Activated CD4-positive, alpha-beta memory T cell treated with anti-CD3 and anti-CD28 coated beads, Interleukin-2, amount 10 ng/mL, durations not matched to agents 7 days and 5 days (primary cell): ENCODE measurements at regions not wholly inside any gene's neighbourhood (a gene's known extent, or its start where the extent isn't known, plus 50 kb on each side); places are given as distances from the start of the nearest gene placed in this dataset.

Experiments used
- CTCF ChIA-PET: fragments of 350-600 bp; sonication (Branson Sonifier 250); formaldehyde crosslinking; loops from one replicate; lab custom pipeline; 2021; ENCODE audit warnings: antibody characterized with exemption, inconsistent platforms; lab: Charles Lee
- POLR2A ChIA-PET: fragments of 350-600 bp; sonication (Branson Sonifier 250); formaldehyde crosslinking; loops from one replicate; lab custom pipeline; 2021; ENCODE audit warnings: antibody characterized with exemption; lab: Charles Lee
- DNase-seq: peaks from one replicate; pipeline ENCODE4 v3.0.0-alpha.2; 2020
- H3K27ac Mint-ChIP-seq: one replicate; pipeline ENCODE4 v1.8.0; 2021; ENCODE audit warnings: mild to moderate bottlenecking, mixed read lengths
- H3K27me3 Mint-ChIP-seq: one replicate; pipeline ENCODE4 v1.8.0; 2021; ENCODE audit warnings: mixed read lengths
- H3K36me3 Mint-ChIP-seq: one replicate; pipeline ENCODE4 v1.8.0; 2021; ENCODE audit warnings: low read depth, mixed read lengths
- H3K4me1 Mint-ChIP-seq: one replicate; pipeline ENCODE4 v1.8.0; 2021; ENCODE audit warnings: mixed read lengths
- H3K4me3 Mint-ChIP-seq: one replicate; pipeline ENCODE4 v1.8.0; 2021; ENCODE audit warnings: mild to moderate bottlenecking, mixed read lengths
- H3K9me3 Mint-ChIP-seq: one replicate; pipeline ENCODE4 v1.8.0; 2021; ENCODE audit warnings: mixed read lengths

DNA sequence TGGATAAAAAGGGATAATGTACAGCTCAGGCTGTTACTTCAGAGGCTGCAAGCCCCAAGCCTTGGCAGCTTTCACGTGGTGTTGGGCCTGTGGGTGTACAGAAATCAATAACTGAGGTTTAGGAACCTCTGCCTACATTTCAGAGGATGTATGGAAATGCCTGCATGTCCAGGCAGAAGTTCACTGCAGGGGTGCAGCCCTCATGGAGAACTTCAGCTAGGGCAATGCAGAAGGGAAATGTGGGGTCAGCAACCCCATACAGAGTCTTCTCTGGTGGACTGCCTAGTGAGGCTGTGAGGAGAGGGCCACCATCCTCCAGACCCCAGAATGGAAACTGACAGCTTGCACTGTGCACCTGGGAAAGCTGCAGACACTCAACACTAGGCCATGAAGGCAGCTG, 1350.3 kb downstream of the ROBO2 start:
- no peak for DNase-seq
- Mint-ChIP-seq H3K27ac (no peak overlapping the region), H3K36me3 (no peaks in the 10 kb centered on the region), H3K9me3 (peaks cover 31% of the 10 kb centered on the region), H3K4me1 (no peaks in the 10 kb centered on the region), H3K4me3 (no peak overlapping the region), H3K27me3 (no peaks in the 10 kb centered on the region)
- ChIA-PET CTCF (no interaction called here), POLR2A (no interaction called here)

DNA sequence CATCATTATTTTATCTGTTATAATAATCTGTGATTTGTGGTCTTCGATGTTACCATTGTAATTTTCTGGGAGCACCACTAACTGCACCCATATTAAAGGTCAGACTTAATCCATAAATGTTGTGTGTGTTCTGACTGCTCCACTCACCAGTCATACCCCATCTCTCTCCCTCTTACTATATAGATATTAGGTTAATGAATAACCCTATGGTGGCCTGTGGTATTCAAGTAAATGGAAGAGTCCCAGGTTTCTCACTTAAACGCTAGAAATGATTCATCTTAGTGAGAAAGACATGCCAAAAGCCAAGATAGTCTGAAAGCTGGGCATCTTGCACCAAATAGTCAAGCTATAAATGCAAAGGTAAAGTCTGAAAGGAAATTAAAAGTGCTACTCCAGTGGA, 1358.5 kb downstream of the ROBO2 start:
- ChIA-PET POLR2A (no interaction called here), CTCF (no interaction called here)
- H3K27ac Mint-ChIP-seq: no peak overlapping the region
- no peaks in the 10 kb centered on the region for H3K36me3 Mint-ChIP-seq
- DNase-seq: no peak
- H3K4me1 Mint-ChIP-seq: no peaks in the 10 kb centered on the region
- no peak overlapping the region for H3K4me3 Mint-ChIP-seq
- peaks cover 17% of the 10 kb centered on the region for H3K9me3 Mint-ChIP-seq
- no peaks in the 10 kb centered on the region for H3K27me3 Mint-ChIP-seq

DNA sequence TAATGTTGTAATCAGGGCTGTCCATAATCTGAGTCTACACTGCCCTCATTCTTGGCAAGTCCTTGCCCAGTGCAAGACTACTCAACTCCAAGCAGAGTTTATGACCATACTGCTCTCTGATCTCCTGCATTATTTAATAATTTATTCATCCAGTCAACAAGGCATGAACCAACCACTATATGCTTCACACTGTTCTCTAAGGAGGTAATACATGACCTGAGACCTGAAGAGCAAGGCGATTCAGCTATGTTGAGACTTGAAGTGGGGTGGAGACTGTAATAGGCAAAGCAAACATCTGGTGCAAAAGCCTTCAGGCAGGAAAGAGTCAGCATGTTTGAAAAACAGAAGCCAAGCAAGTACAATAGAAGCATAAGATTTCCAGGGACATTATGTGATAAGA, 1362.8 kb downstream of the ROBO2 start:
- no peaks in the 10 kb centered on the region for H3K36me3 Mint-ChIP-seq
- peaks cover 7% of the 10 kb centered on the region for H3K9me3 Mint-ChIP-seq
- H3K4me1 Mint-ChIP-seq: no peaks in the 10 kb centered on the region
- POLR2A ChIA-PET: no interaction called here
- H3K27ac Mint-ChIP-seq: no peak overlapping the region
- CTCF ChIA-PET: no interaction called here
- no peak for DNase-seq
- no peaks in the 10 kb centered on the region for H3K27me3 Mint-ChIP-seq
- H3K4me3 Mint-ChIP-seq: no peak overlapping the region

DNA sequence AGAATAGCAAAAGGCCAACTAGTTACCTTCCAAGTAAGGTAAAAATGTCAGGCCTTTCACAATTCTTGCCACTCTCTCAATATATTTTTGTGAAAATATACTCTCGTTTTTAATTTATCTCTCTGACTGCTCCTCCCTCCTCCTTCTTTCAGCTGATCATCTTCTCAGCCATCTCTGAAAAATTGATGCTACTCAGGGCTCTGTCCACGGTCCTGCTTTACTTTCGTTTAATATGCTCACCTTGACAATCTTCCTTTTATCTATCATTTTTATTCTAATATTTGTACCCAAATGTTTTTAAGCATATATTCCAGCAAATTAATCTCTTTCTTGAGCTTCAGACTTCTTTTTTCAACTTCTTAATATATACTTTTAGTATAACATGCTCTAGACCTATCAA, 1362.1 kb downstream of the ROBO1 start:
- no peak for DNase-seq
- Mint-ChIP-seq H3K9me3 (peaks cover 2% of the 10 kb centered on the region), H3K27me3 (no peaks in the 10 kb centered on the region), H3K4me3 (no peak overlapping the region), H3K4me1 (no peaks in the 10 kb centered on the region), H3K36me3 (no peaks in the 10 kb centered on the region), H3K27ac (no peak overlapping the region)
- ChIA-PET CTCF (no interaction called here), POLR2A (no interaction called here)

DNA sequence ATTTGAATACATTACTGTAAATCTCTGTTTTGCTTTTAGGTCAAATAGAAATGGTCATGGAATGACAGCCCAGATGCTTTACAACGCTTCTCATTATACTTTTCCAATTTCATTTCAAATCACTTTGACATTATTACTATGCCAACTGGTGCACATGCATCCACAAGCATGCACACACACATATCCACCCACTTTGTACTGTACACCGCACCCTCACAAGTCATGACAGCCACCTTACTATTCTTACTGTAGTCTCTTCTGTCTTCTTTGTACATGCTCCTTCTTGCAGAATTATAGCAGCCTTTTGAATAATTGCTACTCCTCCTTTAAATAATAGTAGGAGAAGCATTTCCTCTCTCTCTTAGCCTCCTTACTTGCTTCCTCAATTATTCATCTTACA, 1361.4 kb downstream of the ROBO1 start:
- POLR2A ChIA-PET: no interaction called here
- no peak overlapping the region for H3K27ac Mint-ChIP-seq
- H3K4me1 Mint-ChIP-seq: no peaks in the 10 kb centered on the region
- H3K27me3 Mint-ChIP-seq: no peaks in the 10 kb centered on the region
- H3K36me3 Mint-ChIP-seq: no peaks in the 10 kb centered on the region
- peaks cover 2% of the 10 kb centered on the region for H3K9me3 Mint-ChIP-seq
- CTCF ChIA-PET: no interaction called here
- DNase-seq: no peak
- H3K4me3 Mint-ChIP-seq: no peak overlapping the region

DNA sequence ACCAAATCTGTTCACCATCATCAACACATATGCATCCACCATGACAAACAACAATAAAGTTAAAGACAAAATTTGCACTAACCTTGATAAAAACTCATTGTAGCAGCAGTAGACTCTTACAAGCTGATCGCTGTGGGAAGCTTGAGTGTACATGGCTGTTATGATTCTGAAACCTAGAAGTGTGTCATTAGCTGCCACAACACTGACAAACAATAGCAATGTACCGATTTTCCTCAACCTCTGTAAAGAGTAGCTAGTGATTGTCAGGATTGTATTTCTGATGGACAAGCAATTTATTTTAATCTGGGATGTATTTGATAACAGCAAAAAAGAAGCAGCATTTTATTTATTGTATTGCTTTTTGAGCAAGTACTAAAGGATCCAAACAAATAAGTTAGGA, 1357.7 kb downstream of the ROBO1 start:
- peaks cover 4% of the 10 kb centered on the region for H3K9me3 Mint-ChIP-seq
- H3K36me3 Mint-ChIP-seq: no peaks in the 10 kb centered on the region
- no peaks in the 10 kb centered on the region for H3K27me3 Mint-ChIP-seq
- no peak overlapping the region for H3K27ac Mint-ChIP-seq
- ChIA-PET CTCF (no interaction called here), POLR2A (no interaction called here)
- H3K4me1 Mint-ChIP-seq: no peaks in the 10 kb centered on the region
- H3K4me3 Mint-ChIP-seq: no peak overlapping the region
- DNase-seq: no peak

DNA sequence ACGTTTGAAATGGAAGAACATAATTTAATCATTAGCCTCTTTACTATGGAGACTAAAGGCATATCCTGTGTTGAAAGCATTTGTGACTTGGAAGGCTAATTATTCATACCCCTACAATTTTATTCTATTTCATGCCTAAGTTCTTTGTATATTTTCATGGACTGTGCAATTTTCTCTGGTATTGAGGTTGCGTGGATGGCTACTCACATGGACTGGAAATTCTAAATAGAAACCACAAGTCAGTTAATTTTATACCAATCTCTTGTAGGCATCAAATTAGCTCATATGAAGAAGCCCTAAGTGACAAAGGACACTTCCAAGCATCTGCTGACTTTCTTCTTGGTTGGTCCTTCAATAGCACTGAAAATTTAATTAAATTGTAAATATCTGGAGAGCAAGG, 1353.5 kb downstream of the ROBO1 start:
- ChIA-PET POLR2A (no interaction called here), CTCF (no interaction called here)
- DNase-seq: no peak
- Mint-ChIP-seq H3K27me3 (no peaks in the 10 kb centered on the region), H3K4me1 (no peaks in the 10 kb centered on the region), H3K27ac (no peak overlapping the region), H3K4me3 (no peak overlapping the region), H3K36me3 (no peaks in the 10 kb centered on the region), H3K9me3 (peaks cover 6% of the 10 kb centered on the region)

DNA sequence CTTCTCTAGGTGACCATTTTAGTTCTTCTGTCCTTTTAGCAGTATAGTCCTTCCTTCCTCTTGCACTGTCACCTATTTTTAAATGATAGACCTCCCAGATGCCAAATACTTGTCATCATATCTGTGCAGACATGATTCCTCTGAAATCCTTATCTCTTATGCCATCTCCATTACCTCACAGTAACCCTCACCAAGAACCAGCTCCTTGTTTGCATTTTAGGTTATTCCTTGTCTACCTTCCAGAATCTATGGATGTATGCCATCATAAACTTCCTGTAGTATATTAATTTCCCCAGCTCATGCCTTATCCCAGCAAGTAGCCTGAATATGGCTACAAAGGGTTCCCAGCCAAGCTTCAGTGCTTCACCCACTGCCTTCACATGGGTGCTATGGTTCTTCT, 1347.2 kb downstream of the ROBO1 start:
- H3K27ac Mint-ChIP-seq: no peak overlapping the region
- H3K27me3 Mint-ChIP-seq: no peaks in the 10 kb centered on the region
- peaks cover 6% of the 10 kb centered on the region for H3K9me3 Mint-ChIP-seq
- ChIA-PET CTCF (no interaction called here), POLR2A (no interaction called here)
- no peaks in the 10 kb centered on the region for H3K36me3 Mint-ChIP-seq
- no peak for DNase-seq
- no peaks in the 10 kb centered on the region for H3K4me1 Mint-ChIP-seq
- no peak overlapping the region for H3K4me3 Mint-ChIP-seq

DNA sequence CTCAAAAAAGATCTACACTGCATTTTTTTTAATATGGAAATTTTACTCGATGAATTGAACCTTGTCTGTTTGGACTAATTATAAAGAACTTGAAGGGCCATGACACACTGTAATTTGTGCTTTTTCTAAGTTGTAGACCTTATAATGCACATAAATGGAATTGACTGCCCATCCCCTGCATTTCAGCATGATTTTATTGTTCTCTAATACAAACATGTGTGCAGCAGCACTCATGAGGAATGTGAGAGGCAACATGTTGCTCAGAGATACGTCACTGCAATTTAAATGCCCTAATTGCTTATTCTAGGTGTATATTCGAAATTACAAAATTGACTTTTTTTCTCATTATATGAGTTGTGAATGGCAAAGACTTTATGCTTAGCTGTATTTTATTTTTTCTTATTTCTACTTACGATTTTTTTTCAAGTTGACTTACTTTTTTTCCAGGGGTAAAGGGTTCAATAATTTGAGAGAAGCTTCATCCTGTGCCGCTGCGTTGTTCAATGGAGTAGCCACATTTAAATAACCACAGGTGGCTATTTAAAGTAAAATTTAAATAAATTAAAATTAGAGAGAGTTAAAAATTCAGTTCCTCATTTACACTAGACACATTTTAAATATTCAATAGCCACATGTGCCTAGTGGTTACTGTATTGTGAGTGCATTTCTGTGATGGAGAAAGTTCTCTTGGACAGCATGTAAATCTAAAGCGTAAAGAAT, 1346.4 kb downstream of the ROBO1 start:
- Mint-ChIP-seq H3K27me3 (no peaks in the 10 kb centered on the region), H3K9me3 (peaks cover 6% of the 10 kb centered on the region), H3K4me3 (no peak overlapping the region), H3K27ac (no peak overlapping the region), H3K4me1 (no peaks in the 10 kb centered on the region), H3K36me3 (no peaks in the 10 kb centered on the region)
- DNase-seq: no peak
- ChIA-PET POLR2A (no interaction called here), CTCF (no interaction called here)

DNA sequence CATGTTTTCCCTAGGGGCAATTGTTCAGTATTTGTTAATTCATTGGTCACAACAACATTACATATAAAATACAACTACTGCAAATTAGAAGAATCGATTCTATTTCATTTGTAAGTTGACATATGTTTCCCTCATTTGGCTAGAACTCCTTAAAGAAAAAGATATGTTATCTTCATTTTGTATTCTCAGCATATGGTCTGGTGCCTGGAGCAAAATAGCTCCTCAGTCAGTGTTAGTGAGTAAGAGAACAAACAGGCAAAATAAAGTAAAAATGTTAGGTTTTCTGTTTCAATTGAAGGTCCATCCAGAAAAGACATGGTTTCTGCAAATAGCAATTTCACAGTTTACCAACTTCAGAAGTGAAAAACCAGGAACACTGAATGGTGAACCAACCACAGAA, 1343.1 kb downstream of the ROBO1 start:
- Mint-ChIP-seq H3K4me3 (no peak overlapping the region), H3K4me1 (no peaks in the 10 kb centered on the region), H3K9me3 (peaks cover 2% of the 10 kb centered on the region), H3K27ac (no peak overlapping the region), H3K27me3 (no peaks in the 10 kb centered on the region), H3K36me3 (no peaks in the 10 kb centered on the region)
- POLR2A ChIA-PET: no interaction called here
- CTCF ChIA-PET: no interaction called here
- DNase-seq: no peak

DNA sequence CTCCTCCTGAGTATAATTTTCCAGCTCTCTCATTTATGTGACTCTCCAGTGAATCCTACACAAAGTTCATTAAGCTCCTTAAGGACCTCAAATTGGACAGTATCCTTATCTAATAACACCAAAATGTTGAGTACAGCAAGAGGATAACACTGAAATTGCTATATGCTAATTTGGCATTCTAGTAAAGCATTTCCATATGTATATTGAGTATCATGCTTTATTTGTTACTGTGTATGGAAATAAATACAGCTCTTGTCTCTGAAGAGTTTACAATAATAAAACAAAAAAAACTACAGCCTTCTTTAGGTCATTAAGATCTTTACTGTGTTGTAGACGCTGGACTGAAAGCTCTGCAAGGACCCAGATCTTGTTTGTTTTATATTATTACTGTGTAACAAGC, 1341.3 kb downstream of the ROBO1 start:
- POLR2A ChIA-PET: no interaction called here
- Mint-ChIP-seq H3K27ac (no peak overlapping the region), H3K4me1 (no peaks in the 10 kb centered on the region), H3K4me3 (no peak overlapping the region), H3K27me3 (no peaks in the 10 kb centered on the region), H3K36me3 (no peaks in the 10 kb centered on the region), H3K9me3 (peaks cover 2% of the 10 kb centered on the region)
- CTCF ChIA-PET: no interaction called here
- no peak for DNase-seq

DNA sequence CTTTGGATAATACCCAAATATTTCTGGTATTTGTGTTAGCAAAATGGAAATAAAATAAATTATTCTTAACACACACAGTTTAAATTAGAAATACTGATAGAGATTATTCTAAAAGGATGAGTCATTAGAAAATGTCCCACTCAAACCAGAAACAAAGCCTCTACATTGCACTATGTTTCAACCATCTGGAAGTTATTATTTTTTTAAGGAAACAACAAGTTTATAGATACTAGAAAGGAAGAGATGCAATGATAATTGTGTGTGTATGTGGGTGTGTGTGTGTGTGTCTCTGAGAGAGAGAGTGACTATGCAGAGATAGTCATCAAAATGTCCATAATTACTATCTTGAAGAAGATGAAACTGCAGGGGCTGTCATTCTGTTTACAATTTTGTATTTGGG, 1340.5 kb downstream of the ROBO1 start:
- Mint-ChIP-seq H3K4me3 (no peak overlapping the region), H3K27ac (no peak overlapping the region), H3K4me1 (no peaks in the 10 kb centered on the region), H3K36me3 (no peaks in the 10 kb centered on the region), H3K9me3 (peaks cover 2% of the 10 kb centered on the region), H3K27me3 (no peaks in the 10 kb centered on the region)
- DNase-seq: no peak
- POLR2A ChIA-PET: no interaction called here
- CTCF ChIA-PET: no interaction called here

DNA sequence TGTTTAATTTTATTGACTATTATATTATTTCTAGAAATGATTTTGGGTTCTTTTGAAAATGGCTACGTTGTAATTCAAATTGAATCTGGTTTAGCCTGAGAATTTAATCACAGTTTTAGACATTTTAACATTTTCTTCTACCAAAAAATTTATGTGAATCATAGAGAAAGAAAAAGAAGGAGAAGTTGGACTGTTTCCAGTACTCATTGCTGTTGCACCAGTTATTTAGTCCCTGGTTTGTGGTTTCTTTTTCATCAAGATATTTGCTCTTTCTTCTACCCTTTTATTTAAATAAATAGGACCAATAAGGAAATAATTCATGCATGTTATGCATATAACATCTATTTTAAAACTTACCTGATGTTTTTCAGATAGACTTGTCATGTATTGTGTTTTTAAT, 1337.1 kb downstream of the ROBO1 start:
- CTCF ChIA-PET: no interaction called here
- Mint-ChIP-seq H3K27ac (no peak overlapping the region), H3K36me3 (no peaks in the 10 kb centered on the region), H3K9me3 (peaks cover 4% of the 10 kb centered on the region), H3K4me1 (no peaks in the 10 kb centered on the region), H3K27me3 (no peaks in the 10 kb centered on the region), H3K4me3 (no peak overlapping the region)
- POLR2A ChIA-PET: no interaction called here
- no peak for DNase-seq

DNA sequence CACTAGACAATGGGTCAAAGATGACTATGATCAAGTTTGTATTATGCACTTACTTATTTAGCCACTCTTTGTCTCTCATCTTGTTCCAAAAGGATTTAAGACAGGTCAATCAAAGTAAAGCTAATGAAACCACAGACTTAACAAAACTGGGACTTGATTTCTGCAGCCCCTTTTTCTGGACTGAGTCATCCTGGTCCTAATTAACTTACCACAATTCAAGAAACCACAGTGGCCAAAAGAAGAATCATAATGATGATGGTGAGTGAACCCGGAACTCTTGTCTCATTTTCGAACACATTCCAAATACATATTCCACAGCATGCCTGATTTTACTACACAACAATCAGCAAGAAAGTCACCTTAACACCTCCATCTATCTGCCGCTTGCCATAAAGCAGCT, 1333.0 kb downstream of the ROBO1 start:
- H3K27me3 Mint-ChIP-seq: no peaks in the 10 kb centered on the region
- POLR2A ChIA-PET: no interaction called here
- no peak for DNase-seq
- CTCF ChIA-PET: no interaction called here
- peaks cover 4% of the 10 kb centered on the region for H3K9me3 Mint-ChIP-seq
- H3K4me1 Mint-ChIP-seq: no peaks in the 10 kb centered on the region
- no peak overlapping the region for H3K27ac Mint-ChIP-seq
- H3K36me3 Mint-ChIP-seq: no peaks in the 10 kb centered on the region
- no peak overlapping the region for H3K4me3 Mint-ChIP-seq
